KMS-11 (cell line): ENCODE measurements at regions not wholly inside any gene's neighbourhood (a gene's known extent, or its start where the extent isn't known, plus 50 kb on each side); places are given as distances from the start of the nearest gene placed in this dataset.

Source experiments
- H2AFZ ChIP-seq: fragments of 200-600 bp; sonication (generic); 2 replicates; pipeline ENCODE4 v1.6.1; 2016; ENCODE audit warnings: antibody characterized with exemption, mixed run types, low read depth
- H3K27ac ChIP-seq: fragments of 200-600 bp; sonication (generic); 2 replicates; pipeline ENCODE4 v1.6.1; 2016; ENCODE audit warnings: mild to moderate bottlenecking, mixed run types
- H3K27me3 ChIP-seq: fragments of 200-600 bp; sonication (generic); 2 replicates; pipeline ENCODE4 v1.6.1; 2017; ENCODE audit warnings: mild to moderate bottlenecking, low read depth, mixed run types, moderate library complexity; ENCODE audit not compliant: insufficient read depth
- H3K36me3 ChIP-seq: fragments of 200-600 bp; sonication (generic); 2 replicates; pipeline ENCODE4 v1.6.1; 2017; ENCODE audit warnings: mild to moderate bottlenecking, mixed run types; ENCODE audit not compliant: insufficient read depth
- H3K4me1 ChIP-seq: fragments of 200-600 bp; sonication (generic); 2 replicates; pipeline ENCODE4 v1.6.1; 2016; ENCODE audit warnings: mild to moderate bottlenecking, low read depth, mixed run types; ENCODE audit not compliant: poor library complexity, severe bottlenecking
- H3K4me2 ChIP-seq: fragments of 200-600 bp; sonication (generic); 2 replicates; pipeline ENCODE4 v1.7.0; 2016; ENCODE audit warnings: mild to moderate bottlenecking, mixed run types
- H3K4me3 ChIP-seq: fragments of 200-600 bp; sonication (generic); IDR thresholded peaks from 2 replicates; pipeline ENCODE4 v1.6.1; 2017; ENCODE audit warnings: low read depth, low read length, mixed read lengths; ENCODE audit not compliant: insufficient read depth
- H3K79me2 ChIP-seq: fragments of 200-600 bp; sonication (generic); 2 replicates; pipeline ENCODE4 v1.6.1; 2016; ENCODE audit warnings: low read depth, mixed run types; ENCODE audit not compliant: insufficient read depth
- H3K9ac ChIP-seq: fragments of 200-600 bp; sonication (generic); 2 replicates; pipeline ENCODE4 v1.6.1; 2016; ENCODE audit warnings: mild to moderate bottlenecking, mixed run types
- H4K20me1 ChIP-seq: fragments of 200-600 bp; sonication (generic); 2 replicates; pipeline ENCODE4 v1.6.1; 2016; ENCODE audit warnings: mild to moderate bottlenecking, mixed run types; ENCODE audit not compliant: insufficient read depth
- CTCF ChIP-seq: fragments of 200-600 bp; sonication (generic); conservative IDR thresholded peaks from 2 replicates; pipeline ENCODE4 v1.6.1; 2017; ENCODE audit warnings: low read depth, mild to moderate bottlenecking, antibody characterized with exemption, low read length, moderate library complexity, mixed read lengths

- Histone ChIP-seq H3K4me2 (no peak overlapping the region), H3K4me1 (no peaks in the 10 kb centered on the region), H3K27ac (no peak overlapping the region), H4K20me1 (no peaks in the 10 kb centered on the region), H2AFZ (no peak overlapping the region), H3K4me3 (no peak overlapping the region), H3K79me2 (no peaks in the 10 kb centered on the region), H3K9ac (no peak overlapping the region), H3K27me3 (no peaks in the 10 kb centered on the region), H3K36me3 (no peaks in the 10 kb centered on the region)
- no peak for TF ChIP-seq CTCF
Observed at GRCh38 chr2:145116834-145117725, 597.2 kb upstream of the ZEB2 start.

GRCh38 chr2:145116056-145116455, 596.1 kb upstream of the ZEB2 start:
- TF ChIP-seq CTCF: no peak
- no peaks in the 10 kb centered on the region for H3K36me3 ChIP-seq
- no peak overlapping the region for H2AFZ ChIP-seq
- no peak overlapping the region for H3K4me3 ChIP-seq
- H3K79me2 ChIP-seq: no peaks in the 10 kb centered on the region
- H3K9ac ChIP-seq: no peak overlapping the region
- no peaks in the 10 kb centered on the region for H4K20me1 ChIP-seq
- H3K4me1 ChIP-seq: no peaks in the 10 kb centered on the region
- H3K4me2 ChIP-seq: no peak overlapping the region
- no peaks in the 10 kb centered on the region for H3K27me3 ChIP-seq
- no peak overlapping the region for H3K27ac ChIP-seq

GRCh38 chr2:145114726-145115125, 594.8 kb upstream of the ZEB2 start:
- Histone ChIP-seq H3K9ac (no peak overlapping the region), H3K4me1 (no peaks in the 10 kb centered on the region), H3K4me3 (no peak overlapping the region), H2AFZ (no peak overlapping the region), H3K4me2 (no peak overlapping the region), H3K27ac (no peak overlapping the region), H3K36me3 (no peaks in the 10 kb centered on the region), H3K79me2 (no peaks in the 10 kb centered on the region), H4K20me1 (no peaks in the 10 kb centered on the region), H3K27me3 (no peaks in the 10 kb centered on the region)
- no peak for TF ChIP-seq CTCF

- Histone ChIP-seq H3K79me2 (no peaks in the 10 kb centered on the region), H3K27ac (no peak overlapping the region), H3K36me3 (no peaks in the 10 kb centered on the region), H3K4me3 (no peak overlapping the region), H3K27me3 (no peaks in the 10 kb centered on the region), H3K9ac (no peak overlapping the region), H3K4me1 (no peaks in the 10 kb centered on the region), H3K4me2 (no peak overlapping the region), H4K20me1 (no peaks in the 10 kb centered on the region), H2AFZ (no peak overlapping the region)
- TF ChIP-seq CTCF: no peak
Observed at GRCh38 chr2:145112467-145112866, 592.5 kb upstream of the ZEB2 start.
